Stomach smooth muscle (tissue), 2 donors: ENCODE measurements at regions not wholly inside any gene's neighbourhood (a gene's known extent, or its start where the extent isn't known, plus 50 kb on each side); places are given as distances from the start of the nearest gene placed in this dataset.

Experiments
- H3K27ac ChIP-seq: one replicate; pipeline ENCODE4 v1.7.0; 2013; ENCODE audit warnings: mild to moderate bottlenecking, low read length, inconsistent platforms
- H3K27me3 ChIP-seq, 2 donors: one replicate each; pipeline ENCODE4 v1.7.0; 2013; ENCODE audit warnings: low read length in 2 of 2; ENCODE audit not compliant: insufficient read depth in 2 of 2, control insufficient read depth in 1 of 2
- H3K36me3 ChIP-seq, 2 donors: one replicate each; pipeline ENCODE4 v1.7.0; 2013; ENCODE audit warnings: low read length in 2 of 2; ENCODE audit not compliant: control insufficient read depth in 2 of 2, insufficient read depth in 2 of 2
- H3K4me1 ChIP-seq: one replicate; pipeline ENCODE4 v1.7.0; 2013; ENCODE audit warnings: low read length; ENCODE audit not compliant: control insufficient read depth, insufficient read depth
- H3K4me3 ChIP-seq, 2 donors: one replicate each; pipeline ENCODE4 v1.7.0; 2013; ENCODE audit warnings: low read length in 2 of 2
- H3K9ac ChIP-seq, 2 donors: one replicate each; pipeline ENCODE4 v1.7.0; 2013; ENCODE audit warnings: low read length in 2 of 2, mild to moderate bottlenecking in 1 of 2
- H3K9me3 ChIP-seq, 2 donors: one replicate each; pipeline ENCODE4 v1.7.0; 2013; ENCODE audit warnings: low read length in 2 of 2; ENCODE audit not compliant: control insufficient read depth in 2 of 2
- donor health status: healthy.
- donor health status: Pancreatic carcinoma.

GRCh38 chr5:57532513-57533497, 50.2 kb upstream of the ACTBL2 start:
- no peaks in the 10 kb centered on the region for H3K27me3 ChIP-seq
- no peak overlapping the region for H3K27ac ChIP-seq
- no peak overlapping the region for H3K9ac ChIP-seq
- no peaks in the 10 kb centered on the region for H3K36me3 ChIP-seq
- no peak overlapping the region for H3K4me3 ChIP-seq
- no peaks in the 10 kb centered on the region for H3K4me1 ChIP-seq
- H3K9me3 ChIP-seq: no peaks in the 10 kb centered on the region
